Lung microvascular endothelial cell (primary cell): ENCODE measurements at regions not wholly inside any gene's neighbourhood (a gene's known extent, or its start where the extent isn't known, plus 50 kb on each side); places are given as distances from the start of the nearest gene placed in this dataset.

Source experiments
- DNase-seq, 2 donors: peaks; one replicate each; pipeline versions ENCODE4 v3.0.0 to v3.0.0-alpha.2; 2010; ENCODE audit warnings: low read depth in 2 of 2

- DNase-seq = no peak
Measured at GRCh38 chr10:15462253-15462897, 91.3 kb upstream of the FAM171A1 start.

DNA sequence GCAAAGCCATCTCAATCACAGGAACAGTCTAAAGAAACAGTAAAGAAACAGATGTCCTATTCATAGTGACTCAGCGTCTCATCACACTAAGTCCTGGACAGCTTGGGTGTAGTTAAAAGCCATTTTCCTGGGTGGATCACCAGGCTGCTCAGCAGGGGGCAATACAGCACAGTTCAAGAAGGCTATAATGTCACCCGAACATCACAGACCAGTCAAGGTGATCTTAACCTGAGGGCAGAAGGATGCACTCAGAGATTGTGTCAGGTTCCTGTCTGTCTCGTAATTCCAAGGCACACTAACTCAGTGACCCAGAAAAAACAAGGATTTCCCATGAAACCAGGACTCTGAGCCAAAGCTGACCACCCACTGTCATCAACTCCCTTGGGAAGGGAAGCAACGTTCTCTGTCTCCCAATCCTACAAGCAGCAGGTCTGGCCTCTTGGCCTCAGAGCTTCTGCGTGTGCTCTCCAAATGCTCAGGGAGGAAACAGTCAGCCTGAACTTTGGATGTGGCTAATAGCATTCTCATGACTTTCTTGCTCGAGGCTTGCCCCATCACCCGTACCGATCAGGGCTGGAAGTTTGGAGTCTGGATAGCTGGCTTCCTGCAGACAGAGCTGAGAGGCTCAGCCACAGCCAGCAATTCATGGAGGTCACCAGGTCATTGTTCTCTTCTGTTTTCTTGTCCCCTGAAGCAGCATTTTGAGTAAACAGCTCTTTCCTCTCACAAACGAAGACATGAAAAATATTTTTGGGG is 90.4 kb upstream of the FAM171A1 start:
- peak; percentile 72 to 78 for DNase-seq

- no peak for DNase-seq
Measured at GRCh38 chr10:15460661-15461060, 89.6 kb upstream of the FAM171A1 start.

GRCh38 chr10:15459218-15459617 is 88.1 kb upstream of the FAM171A1 start:
- no peak for DNase-seq

DNA sequence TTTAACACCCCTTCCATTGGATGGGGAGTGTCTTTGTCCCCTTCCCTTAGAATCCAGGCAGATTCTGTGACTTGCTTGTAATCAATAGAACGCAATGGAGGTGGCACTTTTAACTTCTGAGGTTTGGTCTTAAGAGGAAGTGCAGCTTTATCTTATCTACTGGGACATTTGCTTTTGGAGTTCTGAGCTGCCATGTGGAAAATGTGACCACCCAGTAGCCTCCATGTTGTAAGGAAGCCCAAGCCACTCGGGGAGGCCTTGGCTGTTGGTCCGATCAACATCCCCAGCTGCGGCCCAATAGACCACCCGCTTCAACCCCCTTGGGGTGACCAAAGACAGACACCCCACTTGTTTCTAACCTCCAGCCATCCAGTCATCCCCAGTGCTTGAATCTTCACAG is 86.3 kb upstream of the FAM171A1 start:
- DNase-seq = no peak

DNA sequence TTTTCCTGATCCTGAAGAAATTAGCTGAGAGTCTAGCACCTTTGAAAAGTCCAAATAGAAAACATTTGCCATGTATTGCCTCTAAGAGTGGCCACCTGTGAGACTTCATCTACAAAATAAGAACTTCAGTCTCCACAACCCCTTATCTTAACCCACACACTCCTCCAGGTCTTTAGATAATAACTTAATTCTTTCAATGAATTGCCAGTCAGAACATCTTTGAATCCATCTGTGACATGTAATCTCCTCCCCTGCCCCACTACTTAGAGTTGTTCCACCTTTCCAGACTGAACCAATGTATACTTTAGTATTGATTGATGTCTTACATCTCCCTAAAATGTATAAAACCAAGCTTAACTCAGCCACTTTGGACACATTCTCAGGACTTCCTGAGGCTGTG is 84.4 kb upstream of the FAM171A1 start:
- DNase-seq = no peak

DNA sequence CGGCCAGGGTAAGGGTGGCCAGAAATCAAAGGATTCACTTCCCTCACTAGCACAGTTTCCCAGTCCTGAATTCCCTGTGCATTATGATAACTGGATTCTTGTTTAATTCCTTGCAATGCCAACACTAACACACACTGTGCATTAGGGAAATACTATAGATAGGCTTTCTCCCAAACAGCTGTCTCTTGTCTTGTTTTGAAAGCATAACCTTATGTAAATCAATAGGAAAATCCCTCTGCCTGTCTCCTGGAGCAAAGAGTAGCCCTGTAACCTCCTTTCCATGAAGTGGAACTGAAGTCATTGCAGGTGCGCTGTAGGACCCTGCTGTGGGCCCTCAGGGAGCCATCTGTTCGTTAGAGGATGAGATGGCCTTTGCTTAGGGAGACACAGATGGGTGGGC is 82.8 kb upstream of the FAM171A1 start:
- DNase-seq = no peak

DNA sequence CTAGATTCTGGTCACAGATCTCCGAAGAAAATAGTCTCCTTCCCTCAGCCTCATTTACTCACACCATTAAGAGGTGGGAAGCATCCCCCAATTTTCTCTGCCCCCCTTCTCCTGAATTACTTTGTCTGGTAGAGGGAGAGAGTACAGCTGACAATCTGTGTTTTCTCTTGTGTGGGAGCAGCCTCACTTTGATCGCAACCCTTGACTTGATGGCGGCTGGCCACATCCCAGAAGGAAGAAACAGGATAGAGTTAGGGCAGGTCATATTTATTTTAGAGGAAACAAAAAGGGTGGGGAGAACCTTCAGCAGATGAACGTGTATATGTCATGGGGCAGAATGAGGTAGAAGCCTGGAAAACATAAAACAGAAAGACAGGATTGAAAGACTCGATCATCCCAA is 82.4 kb upstream of the FAM171A1 start:
- no peak for DNase-seq

GRCh38 chr10:15452545-15452944 is 81.5 kb upstream of the FAM171A1 start:
- DNase-seq = no peak

DNA sequence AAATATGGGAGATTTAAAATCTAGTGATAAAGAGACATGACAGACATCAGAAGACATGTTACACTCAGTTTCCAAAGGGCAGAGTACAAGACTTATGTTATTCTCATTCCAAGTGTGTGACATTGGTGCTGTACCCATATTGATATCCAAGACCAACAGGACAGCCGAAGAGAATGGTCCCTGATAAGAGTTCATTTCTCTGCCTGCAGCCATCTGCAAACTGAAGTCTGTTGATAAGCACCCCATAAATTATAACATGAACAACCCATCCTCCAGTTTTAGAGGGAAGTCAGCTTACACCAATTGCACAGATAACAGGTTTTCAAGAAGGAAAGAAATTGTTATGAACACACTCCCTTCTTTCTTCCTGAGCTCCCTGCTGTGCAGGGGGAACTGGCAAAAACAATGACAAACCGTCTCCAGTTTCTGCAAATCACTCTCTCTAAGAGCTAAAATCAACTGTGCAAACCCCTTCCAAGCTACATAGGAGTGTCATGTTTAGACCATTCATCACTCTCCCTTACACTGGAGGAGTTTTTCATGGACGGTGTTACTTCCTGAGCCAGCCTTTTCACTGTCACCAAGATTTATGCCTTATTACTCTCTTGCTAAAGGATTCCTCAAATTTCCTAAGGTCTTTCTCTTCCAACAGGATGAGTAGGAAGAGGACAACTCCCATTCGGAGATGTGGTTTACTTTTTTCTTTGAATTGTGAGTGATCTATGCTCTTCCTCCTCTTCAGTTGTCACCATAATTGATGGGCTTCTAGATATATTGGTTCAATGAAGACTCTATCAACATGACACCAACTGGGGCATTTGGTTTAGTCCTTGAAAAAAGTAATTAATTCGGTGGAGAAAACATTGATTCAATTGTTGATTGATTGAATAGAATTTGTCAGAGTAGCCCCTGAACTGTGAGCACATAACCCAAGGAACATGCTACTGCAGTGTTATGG is 80.3 kb upstream of the FAM171A1 start:
- no peak for DNase-seq

- no peak for DNase-seq
Measured at GRCh38 chr10:15448598-15448997, 77.5 kb upstream of the FAM171A1 start.

GRCh38 chr10:15445006-15445390 is 73.9 kb upstream of the FAM171A1 start:
- DNase-seq = no peak

DNA sequence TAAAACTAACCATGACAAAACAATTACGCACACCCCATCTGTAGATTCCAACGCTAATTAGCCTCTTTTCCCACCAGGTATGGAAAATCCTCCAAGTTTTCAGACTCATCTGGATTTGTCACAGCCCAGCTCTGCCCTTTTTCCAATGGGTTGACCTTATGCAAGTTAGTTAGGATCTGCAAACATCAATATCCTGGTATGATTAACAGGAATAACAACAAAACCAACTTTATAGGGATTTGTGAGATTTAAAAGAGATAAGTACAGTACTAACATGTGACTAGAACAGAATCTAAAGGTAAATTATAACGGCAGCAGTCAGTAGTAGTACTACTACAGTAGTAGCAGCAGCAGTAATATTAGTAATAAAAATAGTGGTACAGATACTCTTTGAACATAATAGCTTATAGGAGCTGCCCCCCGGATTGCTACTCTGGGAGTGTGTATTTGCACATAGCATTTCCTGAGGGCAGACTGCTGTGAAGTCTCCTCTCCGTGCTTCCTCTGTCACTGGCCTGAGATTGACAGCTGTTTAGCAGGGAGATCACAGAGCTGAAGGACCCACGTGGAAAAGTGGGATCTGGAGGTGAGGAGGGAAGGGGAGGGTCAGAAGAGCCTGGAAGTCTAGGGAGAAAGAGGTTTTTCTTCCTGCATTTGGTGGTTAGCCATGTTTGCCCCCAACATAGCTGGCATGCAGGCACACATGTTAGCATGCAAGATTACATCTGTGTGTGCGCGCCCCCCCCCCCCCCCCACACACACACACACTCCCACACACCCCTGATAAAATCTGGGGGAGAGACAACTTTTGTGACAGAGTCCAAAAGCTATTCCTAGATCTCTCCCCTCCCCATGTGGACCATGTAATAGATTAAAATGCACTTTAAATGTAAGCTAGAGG is 73.3 kb upstream of the FAM171A1 start:
- DNase-seq = no peak

DNA sequence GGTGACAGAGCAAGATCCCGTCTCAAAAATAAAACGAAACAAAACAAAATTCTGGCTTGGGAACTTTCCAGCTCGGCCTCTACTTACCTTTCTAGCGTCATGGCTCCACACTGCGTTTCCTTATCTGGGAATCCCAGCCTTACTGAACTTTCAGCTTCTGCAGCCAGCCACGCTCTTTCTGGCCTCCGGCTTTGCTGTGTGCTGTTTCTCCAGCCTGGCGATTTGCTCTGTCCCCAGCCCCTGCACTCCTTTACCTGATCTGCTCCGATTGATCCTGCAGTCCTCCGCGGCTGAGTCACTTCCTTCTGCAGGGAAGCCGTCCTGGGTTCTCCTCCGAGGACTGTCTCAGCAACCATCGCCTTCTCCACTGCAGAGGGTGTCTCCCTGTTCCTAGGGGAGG is 71.0 kb upstream of the FAM171A1 start:
- DNase-seq = no peak

- DNase-seq = no peak
Measured at GRCh38 chr10:15440204-15440711, 69.2 kb upstream of the FAM171A1 start.

DNA sequence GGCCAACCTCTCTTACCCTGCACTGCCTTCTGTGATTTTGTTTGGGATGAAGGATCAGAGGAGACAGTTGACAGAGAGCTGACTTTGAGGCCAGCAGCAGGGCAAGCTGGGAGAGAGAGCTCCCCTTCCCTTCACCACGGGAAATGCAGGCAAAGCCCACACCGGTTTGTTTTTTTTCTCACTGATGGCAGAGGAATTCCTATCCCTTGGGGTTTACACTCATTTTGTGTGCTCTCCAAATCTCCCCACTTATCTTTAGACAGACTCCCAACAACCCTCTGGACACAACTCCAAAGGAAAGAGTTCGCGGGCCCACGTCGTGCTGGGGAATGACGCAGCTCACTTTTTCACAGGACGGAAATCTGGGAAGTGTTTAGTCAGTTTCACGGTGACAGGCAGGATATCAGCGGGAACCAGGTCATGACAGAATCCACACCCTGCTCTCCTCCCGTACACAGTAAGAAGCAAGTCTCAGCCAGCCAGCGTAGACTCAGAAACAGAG is 68.3 kb upstream of the FAM171A1 start:
- DNase-seq = peak; percentile 65 to 73

GRCh38 chr10:15436696-15437095 is 65.6 kb upstream of the FAM171A1 start:
- peak in 1 of 2 donors; percentile 41 for DNase-seq

DNA sequence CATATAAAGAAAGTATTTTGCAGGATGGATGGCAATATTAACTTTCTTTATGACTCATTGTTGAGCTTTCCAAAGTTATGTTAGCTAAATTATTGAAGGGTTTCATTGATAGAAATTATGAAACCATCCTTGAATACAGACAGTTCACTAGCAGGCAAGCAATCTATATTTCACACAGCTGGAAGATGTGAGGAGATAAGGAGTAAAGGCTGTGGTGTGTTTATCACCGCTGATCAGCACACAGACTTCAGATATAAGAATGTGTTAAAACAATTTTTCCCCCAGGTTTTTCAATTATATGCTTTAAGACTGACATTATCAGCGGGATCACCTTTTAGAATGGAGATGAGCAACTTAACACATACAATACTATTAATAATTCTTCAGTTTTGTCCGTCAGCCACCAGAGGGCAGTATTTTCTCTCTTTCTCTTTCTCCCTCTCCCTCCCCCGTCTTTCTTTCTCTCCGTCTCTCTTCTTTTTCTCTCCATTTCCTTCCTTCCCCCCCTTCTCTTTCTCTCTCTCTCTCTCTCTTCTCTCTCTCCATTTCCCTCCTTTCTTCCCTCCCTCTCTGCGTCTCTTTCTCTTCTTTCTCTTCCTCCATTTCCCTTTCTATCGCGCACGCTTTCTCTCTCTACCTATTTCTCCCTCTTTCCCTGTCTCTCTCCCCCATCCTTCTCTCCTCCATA is 62.9 kb upstream of the FAM171A1 start:
- DNase-seq = peak; percentile 49 to 76

DNA sequence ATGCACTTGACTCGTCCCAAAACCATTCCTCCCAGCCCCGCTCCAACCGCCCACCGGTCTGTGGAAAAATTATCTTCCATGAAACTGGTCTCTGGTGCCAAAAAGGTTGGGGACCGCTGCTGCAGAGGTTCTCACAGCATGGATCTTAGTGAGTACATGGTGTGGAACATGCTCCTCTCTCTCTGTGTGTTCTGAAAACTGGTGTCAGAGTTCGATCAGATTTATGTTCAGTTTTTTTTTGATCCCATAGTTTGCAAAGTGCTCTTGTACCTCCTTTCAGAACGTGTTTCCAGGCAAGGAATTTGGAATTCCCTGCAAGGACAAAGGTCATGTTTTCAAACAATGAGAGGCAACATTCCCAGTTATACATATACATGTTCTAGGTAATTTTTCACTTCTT is 61.2 kb upstream of the FAM171A1 start:
- peak in 1 of 2 donors; percentile 67 for DNase-seq
